Adrenal gland (tissue), 9 donors: ENCODE measurements at regions not wholly inside any gene's neighbourhood (a gene's known extent, or its start where the extent isn't known, plus 50 kb on each side); places are given as distances from the start of the nearest gene placed in this dataset.

Source experiments
- DNase-seq, 7 donors: peaks; one replicate each; pipeline ENCODE4 v3.0.0-alpha.2; 2019 to 2020
- H3K27ac ChIP-seq, 5 donors: fragments of 200-600 bp; sonication (generic) in 4 of 5; 1 replicate in 3 of 5; 2 replicates in 2 of 5; pipeline versions ENCODE4 v1.5.1 to v1.8.0; 2016 to 2020; ENCODE audit warnings: mild to moderate bottlenecking in 1 of 5
- H3K27me3 ChIP-seq: fragments of 200-600 bp; 2 replicates; pipeline ENCODE4 v1.8.0; 2021
- H3K36me3 ChIP-seq, 2 donors: fragments of 200-600 bp; replicated peaks in 1 of 2; 1 replicate in 1 of 2; 2 replicates in 1 of 2; pipeline versions ENCODE4 v1.5.1 to v1.8.0; 2018 to 2022
- H3K4me1 ChIP-seq, 2 donors: fragments of 200-600 bp; replicated peaks in 1 of 2; 1 replicate in 1 of 2; 2 replicates in 1 of 2; pipeline versions ENCODE4 v1.5.1 to v1.8.0; 2018 to 2021
- H3K4me3 ChIP-seq, 4 donors: fragments of 200-600 bp; sonication (generic) in 3 of 4; one replicate each; pipeline ENCODE4 v1.5.1; 2016 to 2018
- H3K9me3 ChIP-seq, 3 donors: fragments of 200-600 bp; sonication (generic) in 1 of 3; replicated peaks in 1 of 3; 1 replicate in 2 of 3; 2 replicates in 1 of 3; pipeline versions ENCODE4 v1.5.1 to v1.8.0; 2016 to 2021
- CTCF ChIP-seq, 6 experiments: fragments of 450-650 bp in 4 of 6; fragments of 200-600 bp in 2 of 6; sonication (generic) in 1 of 6; IDR thresholded peaks; 1 replicate in 5 of 6; 2 replicates in 1 of 6; pipeline versions ENCODE4 v1.5.1 to v1.8.0; 2016 to 2021; ENCODE audit warnings: antibody characterized with exemption in 6 of 6, mild to moderate bottlenecking in 2 of 6, moderate library complexity in 1 of 6
- POLR2A ChIP-seq, 2 donors: fragments of 450-650 bp; IDR thresholded peaks; one replicate each; pipeline ENCODE4 v1.6.1; 2017; ENCODE audit warnings: antibody characterized with exemption in 2 of 2, mild to moderate bottlenecking in 2 of 2, moderate library complexity in 1 of 2
- WGBS, 4 donors: extraction: QIAGEN DNeasy Blood & Tissue Kit in 2 of 4; methylation state at CpG; one replicate each; pipeline versions ENCODE4 v1.1.5 to v1.1.7; 2013 to 2017; 5-methylcytosine and 5-hydroxymethylcytosine counted together
- intact Hi-C, 2 donors: fragments of 100-400 bp; cut with DNase I; formaldehyde crosslinking; loops; one replicate each; pipeline versions ENCODE4 v1.14.1 to v1.15.0; 2022 to 2023
- donor health status: healthy with polysubstance abuse.
- donor health status: Bipolar disorder and iron deficiency.
- donor health status: DM: yes; HTN: yes; CAD: no.
- donor health status: DM: no; HTN: no; CAD: no.
- donor health status: DM: no; HTN: no; CAD: no.

- 68 to 91% (median 79%) methylated on average over 1 of the region's 1 CpG for WGBS, 4 donors
- no peaks in the 10 kb centered on the region for H3K4me1 ChIP-seq
- intact Hi-C loops = no loop called here
- H3K36me3 ChIP-seq = no peaks in the 10 kb centered on the region
- no peak overlapping the region for H3K27ac ChIP-seq
- no peak for DNase-seq
- no peak overlapping the region for H3K4me3 ChIP-seq
- H3K27me3 ChIP-seq = peaks cover 4% of the 10 kb centered on the region
- TF ChIP-seq POLR2A (IDR thresholded peaks at IDR 0.05) = no peak
- no peak for TF ChIP-seq CTCF (IDR thresholded peaks at IDR 0.05)
- no peaks in the 10 kb centered on the region for H3K9me3 ChIP-seq
Measured at GRCh38 chr15:81425905-81426304, 51.9 kb upstream of the TMC3 start.
